H1 (cell line): ENCODE measurements at regions not wholly inside any gene's neighbourhood (a gene's known extent, or its start where the extent isn't known, plus 50 kb on each side); places are given as distances from the start of the nearest gene placed in this dataset.

Source experiments
- ATF2 ChIP-seq: IDR thresholded peaks from 2 replicates; pipeline ENCODE4 v1.6.1; 2012; ENCODE audit warnings: low read length, inconsistent platforms
- CHD2 ChIP-seq: IDR thresholded peaks from 2 replicates; pipeline ENCODE4 v1.6.1; 2012; ENCODE audit warnings: low read length, improper control_type of control experiment
- CTCF ChIP-seq, 3 experiments: IDR thresholded peaks; 1 replicate in 2 of 3; 2 replicates in 1 of 3; pipeline versions ENCODE4 v1.5.1 to v1.6.1; 2011; ENCODE audit warnings: low read length in 3 of 3, mild to moderate bottlenecking in 3 of 3, inconsistent platforms in 2 of 3, low read depth in 1 of 3, moderate library complexity in 1 of 3; ENCODE audit not compliant: insufficient read depth in 1 of 3; ENCODE audit errors: control extremely low read depth in 1 of 3
- EP300 ChIP-seq, 2 experiments: IDR thresholded peaks; 1 replicate in 1 of 2; 2 replicates in 1 of 2; pipeline ENCODE4 v1.6.1; 2011 to 2012; ENCODE audit warnings: low read depth in 2 of 2, low read length in 2 of 2, mild to moderate bottlenecking in 2 of 2, borderline replicate concordance in 1 of 2, inconsistent platforms in 1 of 2, moderate library complexity in 1 of 2
- EZH2 ChIP-seq: fragments of 200-600 bp; sonication (generic); IDR thresholded peaks from 2 replicates; pipeline ENCODE4 v1.7.1; 2012; ENCODE audit warnings: low read depth, mild to moderate bottlenecking, moderate library complexity, low read length, inconsistent platforms; ENCODE audit not compliant: severe bottlenecking
- NANOG ChIP-seq: IDR thresholded peaks from 2 replicates; pipeline ENCODE4 v1.6.1; 2011; ENCODE audit warnings: low read length, low read depth, mild to moderate bottlenecking, inconsistent platforms; ENCODE audit not compliant: insufficient read depth, poor library complexity, severe bottlenecking
- RAD21 ChIP-seq, 2 experiments: IDR thresholded peaks in 1 of 2; conservative IDR thresholded peaks in 1 of 2; 2 replicates each; pipeline ENCODE4 v1.6.1; 2011; ENCODE audit warnings: low read depth in 2 of 2, low read length in 2 of 2, improper control_type of control experiment in 1 of 2, inconsistent platforms in 1 of 2, mild to moderate bottlenecking in 1 of 2, moderate library complexity in 1 of 2
- SIN3A ChIP-seq, 2 experiments: IDR thresholded peaks in 1 of 2; conservative IDR thresholded peaks in 1 of 2; 2 replicates each; pipeline ENCODE4 v1.6.1; 2011 to 2012; ENCODE audit warnings: low read length in 2 of 2, improper control_type of control experiment in 1 of 2, low read depth in 1 of 2, mild to moderate bottlenecking in 1 of 2
- SP1 ChIP-seq: IDR thresholded peaks from 2 replicates; pipeline ENCODE4 v1.6.1; 2011; ENCODE audit warnings: low read depth, low read length
- TCF12 ChIP-seq: IDR thresholded peaks from 2 replicates; pipeline ENCODE4 v1.6.1; 2011; ENCODE audit warnings: low read depth, mild to moderate bottlenecking, low read length
- TF ChIP-seq, protein P1 (sequence below): IDR thresholded peaks from 2 replicates; pipeline ENCODE4 v1.6.1; 2012; ENCODE audit warnings: inconsistent platforms
- TF ChIP-seq, protein P2 (sequence below): IDR thresholded peaks from 2 replicates; pipeline ENCODE4 v1.6.1; 2011; ENCODE audit warnings: low read length, improper control_type of control experiment

GRCh38 chr7:131721660-131722059 lies 165.2 kb upstream of the PODXL start:
- TF ChIP-seq CHD2 = no peak
- no peak for TF ChIP-seq CTCF (IDR thresholded peaks at IDR 0.05; ENCODE audit: control extremely low read depth in 1 of 3, insufficient read depth in 1 of 3, low read depth in 1 of 3, low read length in 3 of 3)
- TF ChIP-seq NANOG = no peak
- TF ChIP-seq, protein P1, sequence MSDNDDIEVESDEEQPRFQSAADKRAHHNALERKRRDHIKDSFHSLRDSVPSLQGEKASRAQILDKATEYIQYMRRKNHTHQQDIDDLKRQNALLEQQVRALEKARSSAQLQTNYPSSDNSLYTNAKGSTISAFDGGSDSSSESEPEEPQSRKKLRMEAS = no peak
- no peak for TF ChIP-seq RAD21 (IDR thresholded peaks at IDR 0.05 in 1 of 2, conservative IDR thresholded peaks at IDR 0.05 in 1 of 2; ENCODE audit: low read depth in 2 of 2, low read length in 2 of 2)
- TF ChIP-seq, protein P2, sequence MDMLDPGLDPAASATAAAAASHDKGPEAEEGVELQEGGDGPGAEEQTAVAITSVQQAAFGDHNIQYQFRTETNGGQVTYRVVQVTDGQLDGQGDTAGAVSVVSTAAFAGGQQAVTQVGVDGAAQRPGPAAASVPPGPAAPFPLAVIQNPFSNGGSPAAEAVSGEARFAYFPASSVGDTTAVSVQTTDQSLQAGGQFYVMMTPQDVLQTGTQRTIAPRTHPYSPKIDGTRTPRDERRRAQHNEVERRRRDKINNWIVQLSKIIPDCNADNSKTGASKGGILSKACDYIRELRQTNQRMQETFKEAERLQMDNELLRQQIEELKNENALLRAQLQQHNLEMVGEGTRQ = no peak
- TF ChIP-seq TCF12 = no peak
- no peak for TF ChIP-seq ATF2
- TF ChIP-seq SP1 = no peak
- TF ChIP-seq SIN3A (conservative IDR thresholded peaks at IDR 0.05 in 1 of 2, IDR thresholded peaks at IDR 0.05 in 1 of 2; ENCODE audit: low read depth in 1 of 2, low read length in 2 of 2) = no peak
- no peak for TF ChIP-seq EP300 (IDR thresholded peaks at IDR 0.05; ENCODE audit: borderline replicate concordance in 1 of 2, low read depth in 2 of 2, low read length in 2 of 2)
- TF ChIP-seq EZH2 = no peak
